HCT116 (cell line): ENCODE measurements at regions not wholly inside any gene's neighbourhood (a gene's known extent, or its start where the extent isn't known, plus 50 kb on each side); places are given as distances from the start of the nearest gene placed in this dataset.

Experiments
- EGR1 ChIP-seq: IDR thresholded peaks from 2 replicates; pipeline ENCODE4 v1.6.1; 2012; ENCODE audit warnings: low read depth
- POLR2A ChIP-seq: IDR thresholded peaks from 2 replicates; pipeline ENCODE4 v1.7.0; 2011; ENCODE audit warnings: borderline replicate concordance; ENCODE audit not compliant: insufficient read depth, insufficient read length; ENCODE audit errors: extremely low read depth
- POLR2AphosphoS5 ChIP-seq: IDR thresholded peaks from 2 replicates; pipeline ENCODE4 v1.6.1; 2011; ENCODE audit warnings: mild to moderate bottlenecking, low read depth, low read length, moderate library complexity
- RAD21 ChIP-seq: IDR thresholded peaks from 2 replicates; pipeline ENCODE4 v1.6.1; 2012; ENCODE audit warnings: low read depth, mild to moderate bottlenecking
- REST ChIP-seq: IDR thresholded peaks from 2 replicates; pipeline ENCODE4 v1.6.1; 2012; ENCODE audit warnings: low read depth
- SP1 ChIP-seq: IDR thresholded peaks from 2 replicates; pipeline ENCODE4 v1.6.1; 2012; ENCODE audit warnings: low read depth
- TF ChIP-seq, protein P1 (sequence below), 3 experiments: fragments of 200-600 bp in 1 of 3; sonication (generic) in 1 of 3; IDR thresholded peaks in 2 of 3; conservative IDR thresholded peaks in 1 of 3; 2 replicates each; pipeline ENCODE4 v1.5.1; 2012 to 2017; ENCODE audit warnings: low read depth in 2 of 3, low read length in 2 of 3, antibody characterized with exemption in 1 of 3, borderline replicate concordance in 1 of 3, control low read depth in 1 of 3, mild to moderate bottlenecking in 1 of 3, mixed read lengths in 1 of 3, mixed run types in 1 of 3, moderate library complexity in 1 of 3; ENCODE audit not compliant: insufficient read depth in 1 of 3

GRCh38 chr7:15813448-15813847 is 127.0 kb upstream of the MEOX2 start:
- no peak for TF ChIP-seq SP1
- no peak for TF ChIP-seq RAD21
- no peak for TF ChIP-seq POLR2AphosphoS5
- TF ChIP-seq, protein P1, sequence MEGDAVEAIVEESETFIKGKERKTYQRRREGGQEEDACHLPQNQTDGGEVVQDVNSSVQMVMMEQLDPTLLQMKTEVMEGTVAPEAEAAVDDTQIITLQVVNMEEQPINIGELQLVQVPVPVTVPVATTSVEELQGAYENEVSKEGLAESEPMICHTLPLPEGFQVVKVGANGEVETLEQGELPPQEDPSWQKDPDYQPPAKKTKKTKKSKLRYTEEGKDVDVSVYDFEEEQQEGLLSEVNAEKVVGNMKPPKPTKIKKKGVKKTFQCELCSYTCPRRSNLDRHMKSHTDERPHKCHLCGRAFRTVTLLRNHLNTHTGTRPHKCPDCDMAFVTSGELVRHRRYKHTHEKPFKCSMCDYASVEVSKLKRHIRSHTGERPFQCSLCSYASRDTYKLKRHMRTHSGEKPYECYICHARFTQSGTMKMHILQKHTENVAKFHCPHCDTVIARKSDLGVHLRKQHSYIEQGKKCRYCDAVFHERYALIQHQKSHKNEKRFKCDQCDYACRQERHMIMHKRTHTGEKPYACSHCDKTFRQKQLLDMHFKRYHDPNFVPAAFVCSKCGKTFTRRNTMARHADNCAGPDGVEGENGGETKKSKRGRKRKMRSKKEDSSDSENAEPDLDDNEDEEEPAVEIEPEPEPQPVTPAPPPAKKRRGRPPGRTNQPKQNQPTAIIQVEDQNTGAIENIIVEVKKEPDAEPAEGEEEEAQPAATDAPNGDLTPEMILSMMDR (IDR thresholded peaks at IDR 0.05 in 2 of 3, conservative IDR thresholded peaks at IDR 0.05 in 1 of 3; ENCODE audit: borderline replicate concordance in 1 of 3, insufficient read depth in 1 of 3, low read depth in 2 of 3, low read length in 2 of 3), result no peak
- no peak for TF ChIP-seq REST
- no peak for TF ChIP-seq POLR2A
- no peak for TF ChIP-seq EGR1
